Stimulated activated CD4-positive, alpha-beta T cell treated with anti-CD3 and anti-CD28 coated beads, Interleukin-15, amount 100 ng/mL, for 1 hour (primary cell): ENCODE measurements at regions not wholly inside any gene's neighbourhood (a gene's known extent, or its start where the extent isn't known, plus 50 kb on each side); places are given as distances from the start of the nearest gene placed in this dataset.
"Not testable (repeated sequence)": the region's sequence is repeated elsewhere in the genome, so short reads cannot be mapped to it uniquely, and the experiment has no call there.

ENCODE experiments used
- DNase-seq, 2 donors: peaks; one replicate each; pipeline ENCODE4 v3.0.0-alpha.2; 2020; ENCODE audit warnings: low read depth in 1 of 2, low spot score in 1 of 2

DNA sequence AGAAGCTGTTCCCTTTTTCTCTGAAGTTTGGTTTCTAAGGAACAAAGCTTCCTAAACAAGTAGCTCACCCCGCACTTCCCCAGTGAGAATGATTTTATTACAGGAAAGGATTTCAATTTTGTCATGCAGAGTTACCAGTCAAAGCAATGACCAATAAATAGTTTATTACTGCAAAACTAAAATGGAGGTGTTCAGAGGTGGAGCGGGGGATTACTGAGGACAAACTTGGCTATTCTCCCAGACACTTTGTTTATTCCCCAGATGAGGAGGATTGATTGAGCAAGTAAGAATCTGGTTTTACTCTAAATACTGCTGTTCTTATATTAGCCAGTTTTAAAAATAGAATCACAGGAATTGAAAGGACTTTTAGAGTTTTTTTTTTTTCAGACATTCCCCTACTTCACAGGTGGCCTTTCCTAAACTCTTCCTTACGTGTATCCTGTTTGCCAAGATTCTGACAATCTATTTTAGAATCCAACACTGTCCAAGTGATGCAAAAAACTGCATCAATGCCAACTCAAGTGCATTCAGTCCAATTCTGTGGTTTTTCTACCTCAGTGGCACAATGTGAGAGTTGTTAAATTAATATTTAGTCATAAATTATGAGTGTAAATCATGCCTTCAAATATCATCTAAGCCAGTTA, 136.1 kb downstream of the TNFSF18 start:
- DNase-seq = no peak

- DNase-seq = no peak
Observed at GRCh38 chr1:172915271-172915670, 135.5 kb downstream of the TNFSF18 start.

DNA sequence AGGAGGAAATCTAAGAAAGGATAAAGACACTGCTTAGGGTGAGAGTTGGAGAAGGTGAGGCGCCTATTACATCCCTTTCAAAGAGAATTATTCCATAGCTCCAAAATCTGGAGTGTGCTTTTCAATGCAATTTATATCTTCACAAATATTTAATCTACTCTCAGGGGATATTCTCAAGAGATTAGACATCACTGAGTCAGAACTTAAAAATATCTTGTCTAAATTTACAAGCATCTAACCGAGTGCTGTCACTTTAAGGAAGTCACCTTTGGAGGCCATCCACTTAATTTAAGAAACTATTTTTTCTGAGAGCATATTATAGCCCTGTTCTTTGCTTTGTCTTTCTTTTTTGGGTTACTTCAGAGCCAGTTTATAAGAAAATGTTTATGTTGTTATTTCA, 134.6 kb downstream of the TNFSF18 start:
- DNase-seq = no peak

DNA sequence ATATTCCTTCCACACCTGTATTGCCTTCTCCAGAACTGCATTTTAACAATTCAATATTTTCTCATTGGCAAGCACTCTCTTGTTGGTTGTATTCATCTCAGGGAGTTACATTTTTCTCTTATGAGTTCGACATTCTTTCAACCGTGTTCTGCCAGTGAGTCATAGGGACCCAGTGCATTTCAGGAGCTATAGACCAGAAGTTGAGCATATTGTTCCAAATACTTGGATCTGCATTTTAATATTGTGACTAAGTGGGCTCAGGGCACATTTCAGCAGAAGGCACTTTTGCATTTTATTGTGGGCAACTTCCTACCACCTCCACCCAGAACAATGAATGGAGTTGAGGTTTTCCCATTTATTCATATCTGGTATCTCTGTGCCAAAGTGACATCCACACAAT, 132.8 kb downstream of the TNFSF18 start:
- DNase-seq = no peak

DNA sequence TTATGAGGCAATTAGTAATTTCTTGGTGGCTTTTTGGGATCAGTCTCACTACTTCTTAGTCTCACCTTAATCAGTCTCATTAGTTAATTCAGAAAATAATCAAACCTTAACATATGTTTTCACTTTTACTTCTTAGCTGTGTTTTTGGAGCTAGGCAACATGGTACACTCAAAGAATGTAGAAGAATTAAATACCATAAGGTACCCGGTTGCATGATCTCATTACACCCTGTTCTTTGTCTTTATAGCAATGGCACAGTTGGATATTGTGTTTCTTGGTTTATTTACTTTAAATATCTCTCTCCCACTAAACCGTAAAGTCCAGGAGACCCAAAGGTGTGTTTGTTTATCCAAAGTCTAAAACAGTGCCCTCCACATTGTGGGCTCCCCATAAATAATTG, 132.3 kb downstream of the TNFSF18 start:
- no peak for DNase-seq

GRCh38 chr1:172926070-172926469, 124.7 kb downstream of the TNFSF18 start:
- DNase-seq = no peak

- no peak for DNase-seq
Observed at GRCh38 chr1:172928412-172928811, 122.3 kb downstream of the TNFSF18 start.

- no peak for DNase-seq
Observed at GRCh38 chr1:172929006-172929405, 121.7 kb downstream of the TNFSF18 start.

DNA sequence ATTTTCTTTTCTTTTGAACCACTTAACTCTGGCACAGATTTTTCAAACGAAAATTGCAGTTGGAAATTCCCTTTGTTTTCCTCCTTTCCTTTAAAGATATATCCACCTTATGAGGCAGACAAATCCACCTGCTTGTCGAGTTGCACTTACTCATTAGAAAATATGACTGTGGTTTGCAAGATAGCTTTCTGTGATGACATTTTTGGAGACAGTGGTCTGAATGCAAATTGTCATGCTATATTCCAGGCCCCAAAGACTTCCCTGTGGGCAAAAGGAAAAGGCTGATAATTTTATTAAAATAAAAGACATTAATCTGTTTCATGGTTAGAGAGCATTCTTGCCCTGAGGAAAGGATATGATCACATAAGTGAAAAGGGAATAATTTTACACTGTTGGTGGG, 120.6 kb downstream of the TNFSF18 start:
- no peak for DNase-seq

GRCh38 chr1:172931340-172931739, 119.4 kb downstream of the TNFSF18 start:
- DNase-seq = no peak

GRCh38 chr1:172931761-172932160, 119.0 kb downstream of the TNFSF18 start:
- DNase-seq = no peak

DNA sequence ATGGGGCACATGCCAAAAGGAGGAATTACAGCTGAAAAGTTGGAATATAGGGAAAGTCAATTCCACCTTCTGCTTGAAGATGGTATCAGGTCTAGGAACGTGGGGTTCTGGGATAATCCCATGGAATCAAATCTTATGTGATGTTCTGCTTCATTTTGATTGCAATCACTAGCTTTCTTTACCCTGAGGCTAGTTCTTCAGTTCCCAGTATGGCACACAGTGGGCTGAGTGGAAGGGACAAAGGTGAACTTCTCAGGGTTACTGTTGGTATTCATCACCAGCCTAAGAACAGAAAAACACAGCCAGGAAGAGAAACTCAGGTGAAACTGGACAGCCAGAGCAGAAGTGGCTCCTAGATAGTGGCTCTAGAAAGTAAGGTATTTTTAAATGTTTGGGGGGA, 117.8 kb downstream of the TNFSF18 start:
- DNase-seq = no peak

GRCh38 chr1:172934417-172934762, 116.4 kb downstream of the TNFSF18 start:
- no peak for DNase-seq

- no peak for DNase-seq
Observed at GRCh38 chr1:172935062-172935592, 115.6 kb downstream of the TNFSF18 start.

- no peak for DNase-seq
Observed at GRCh38 chr1:172936088-172936645, 114.6 kb downstream of the TNFSF18 start.

DNA sequence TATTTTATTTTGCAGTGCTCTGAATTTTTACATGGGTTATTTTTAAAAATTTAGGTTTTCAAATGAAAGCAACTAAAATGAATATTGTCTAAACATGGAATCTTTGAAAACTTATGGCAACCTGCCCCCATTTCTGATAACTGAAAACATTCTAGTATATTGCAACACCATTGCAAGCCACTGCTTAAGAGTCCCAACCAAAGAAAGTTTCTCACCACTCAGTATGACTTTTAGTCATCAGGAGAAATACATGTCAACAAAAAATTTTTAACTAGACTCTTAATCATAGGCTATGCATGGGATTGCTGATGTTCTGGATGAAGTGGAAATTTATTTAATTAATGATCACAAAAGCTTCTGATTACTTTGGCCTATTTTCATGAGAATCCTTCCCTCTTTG, 112.1 kb downstream of the TNFSF18 start:
- DNase-seq = no peak

DNA sequence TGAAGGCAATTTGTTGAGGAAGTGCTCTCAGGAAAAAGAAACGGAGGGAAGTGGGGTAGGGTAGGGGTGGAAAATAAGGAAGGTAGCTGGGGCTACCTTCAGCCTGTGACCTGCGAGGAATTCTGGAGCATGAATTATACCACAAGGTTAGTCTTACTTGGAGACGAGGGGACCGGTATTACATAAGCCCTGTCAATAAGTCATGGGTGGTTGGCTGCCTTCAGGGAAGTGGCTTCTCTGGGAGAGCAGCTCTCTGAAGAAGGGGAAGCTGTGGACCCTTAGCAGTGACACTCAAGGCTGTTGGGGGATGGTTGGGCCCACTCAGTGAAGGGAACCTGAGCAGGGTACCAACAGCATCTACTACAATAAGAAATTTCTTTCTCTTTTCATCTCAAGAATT, 111.3 kb downstream of the TNFSF18 start:
- DNase-seq = no peak

GRCh38 chr1:172940174-172940855, 110.4 kb downstream of the TNFSF18 start:
- no peak for DNase-seq

DNA sequence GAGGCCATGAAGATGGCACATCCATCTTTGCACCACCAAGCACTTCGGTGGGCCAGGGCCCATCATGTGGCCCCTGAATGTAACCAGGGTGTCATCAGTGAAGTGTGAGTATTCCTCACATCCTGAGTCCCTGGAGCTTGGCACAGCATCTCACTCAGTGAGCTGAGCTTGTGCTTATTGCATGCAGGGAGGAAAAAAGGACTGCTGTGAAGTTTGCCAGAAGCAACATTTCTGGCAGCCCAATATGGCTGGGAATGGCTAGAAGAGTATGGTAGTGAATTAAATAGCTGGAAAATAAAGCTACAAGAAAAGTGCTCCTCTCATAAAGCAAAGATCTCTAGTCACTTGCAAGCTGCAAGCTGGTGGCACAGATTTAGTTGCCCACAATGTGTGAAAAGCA, 109.3 kb downstream of the TNFSF18 start:
- no peak for DNase-seq

GRCh38 chr1:172941945-172942344, 108.8 kb downstream of the TNFSF18 start:
- DNase-seq = no peak

- not testable (repeated sequence) for DNase-seq
Observed at GRCh38 chr1:172943138-172943537, 107.6 kb downstream of the TNFSF18 start.

- DNase-seq = no peak
Observed at GRCh38 chr1:172944931-172945330, 105.8 kb downstream of the TNFSF18 start.
